Neural crest cell (in vitro differentiated cells): ENCODE measurements at regions not wholly inside any gene's neighbourhood (a gene's known extent, or its start where the extent isn't known, plus 50 kb on each side); places are given as distances from the start of the nearest gene placed in this dataset.

Source experiments
- DNase-seq: peaks from one replicate; pipeline ENCODE4 v3.0.0; 2021; ENCODE audit warnings: low read depth, mixed read lengths, low spot score
- H3K27ac Mint-ChIP-seq: one replicate; pipeline ENCODE4 v1.8.0; 2021; ENCODE audit warnings: mild to moderate bottlenecking, mixed read lengths; ENCODE audit not compliant: unreplicated experiment
- H3K27me3 Mint-ChIP-seq: 2 replicates; pipeline ENCODE4 v1.8.0; 2021; ENCODE audit warnings: low read depth, mild to moderate bottlenecking, mixed read lengths
- H3K36me3 Mint-ChIP-seq: 2 replicates; pipeline ENCODE4 v1.8.0; 2021; ENCODE audit warnings: low read depth, mild to moderate bottlenecking, mixed read lengths
- H3K4me1 Mint-ChIP-seq: 2 replicates; pipeline ENCODE4 v1.8.0; 2021; ENCODE audit warnings: mixed read lengths
- H3K4me3 Mint-ChIP-seq: one replicate; pipeline ENCODE4 v1.8.0; 2021; ENCODE audit warnings: mild to moderate bottlenecking, mixed read lengths
- H3K9me3 Mint-ChIP-seq: 2 replicates; pipeline ENCODE4 v1.8.0; 2021; ENCODE audit warnings: mixed read lengths
- CTCF ChIP-seq: fragments of 200-600 bp; sonication (generic); conservative IDR thresholded peaks from 2 replicates; pipeline ENCODE4 v1.5.0; 2021; ENCODE audit warnings: antibody characterized with exemption, mild to moderate bottlenecking

GRCh38 chr6:39998126-39998525 is 63.9 kb upstream of the MOCS1 start:
- Mint-ChIP-seq H3K27ac (no peak overlapping the region), H3K4me1 (no peaks in the 10 kb centered on the region), H3K27me3 (peaks cover 14% of the 10 kb centered on the region), H3K9me3 (peaks cover 20% of the 10 kb centered on the region), H3K36me3 (peaks cover 6% of the 10 kb centered on the region), H3K4me3 (no peak overlapping the region)
- DNase-seq = no peak
- TF ChIP-seq CTCF = no peak

- no peak for TF ChIP-seq CTCF
- no peak for DNase-seq
- Mint-ChIP-seq H3K27me3 (peaks cover 8% of the 10 kb centered on the region), H3K27ac (no peak overlapping the region), H3K36me3 (peaks cover 9% of the 10 kb centered on the region), H3K4me1 (no peaks in the 10 kb centered on the region), H3K9me3 (peaks cover 23% of the 10 kb centered on the region), H3K4me3 (no peak overlapping the region)
Measured at GRCh38 chr6:39997101-39997635, 62.9 kb upstream of the MOCS1 start.

GRCh38 chr6:39995633-39996032 is 61.4 kb upstream of the MOCS1 start:
- Mint-ChIP-seq H3K27me3 (peaks cover 7% of the 10 kb centered on the region), H3K4me1 (no peaks in the 10 kb centered on the region), H3K27ac (no peak overlapping the region), H3K4me3 (no peak overlapping the region), H3K36me3 (peaks cover 9% of the 10 kb centered on the region), H3K9me3 (peaks cover 23% of the 10 kb centered on the region)
- no peak for DNase-seq
- TF ChIP-seq CTCF = no peak

GRCh38 chr6:39992861-39993622 is 58.8 kb upstream of the MOCS1 start:
- H3K36me3 Mint-ChIP-seq = peaks cover 3% of the 10 kb centered on the region
- DNase-seq = no peak
- H3K27ac Mint-ChIP-seq = no peak overlapping the region
- H3K27me3 Mint-ChIP-seq = no peaks in the 10 kb centered on the region
- H3K9me3 Mint-ChIP-seq = peaks cover 13% of the 10 kb centered on the region
- no peak for TF ChIP-seq CTCF
- H3K4me3 Mint-ChIP-seq = no peak overlapping the region
- no peaks in the 10 kb centered on the region for H3K4me1 Mint-ChIP-seq
